HepG2 (cell line): ENCODE measurements at regions not wholly inside any gene's neighbourhood (a gene's known extent, or its start where the extent isn't known, plus 50 kb on each side); places are given as distances from the start of the nearest gene placed in this dataset.

Experiments used
- BCL6 ChIP-seq: IDR thresholded peaks from 2 replicates; pipeline ENCODE4 v1.6.1; 2016; ENCODE audit warnings: missing genetic modification reagents, missing compliant biosample characterization
- ELF3 ChIP-seq: IDR thresholded peaks from 2 replicates; pipeline ENCODE4 v1.6.1; 2016; ENCODE audit warnings: missing genetic modification reagents, missing compliant biosample characterization
- ESRRA ChIP-seq: sonication (generic); formaldehyde crosslinking; IDR thresholded peaks from 2 replicates; pipeline ENCODE4 v1.5.1; 2020; ENCODE audit warnings: mild to moderate bottlenecking, low read depth, missing genetic modification reagents
- HDAC1 ChIP-seq: sonication (generic); formaldehyde crosslinking; IDR thresholded peaks from 2 replicates; pipeline ENCODE4 v1.5.1; 2020; ENCODE audit warnings: mild to moderate bottlenecking, missing genetic modification reagents
- IRX3 ChIP-seq: sonication (generic); formaldehyde crosslinking; IDR thresholded peaks from 2 replicates; pipeline ENCODE4 v1.8.1; 2023; ENCODE audit warnings: mild to moderate bottlenecking, low read depth, missing genetic modification reagents, borderline replicate concordance
- MXI1 ChIP-seq: IDR thresholded peaks from 3 replicates; pipeline ENCODE4 v1.6.1; 2012; ENCODE audit warnings: low read depth, low read length, inconsistent platforms, borderline replicate concordance
- NFKBIZ ChIP-seq: IDR thresholded peaks from 2 replicates; pipeline ENCODE4 v1.6.1; 2018; ENCODE audit warnings: missing genetic modification reagents, missing compliant biosample characterization
- NONO ChIP-seq, 2 experiments: fragments of 450-650 bp in 1 of 2; sonication (generic) in 1 of 2; formaldehyde crosslinking in 1 of 2; IDR thresholded peaks in 1 of 2; conservative IDR thresholded peaks in 1 of 2; 2 replicates each; pipeline versions ENCODE4 v1.6.1 to v1.8.0; 2017 to 2022; ENCODE audit warnings: mild to moderate bottlenecking in 1 of 2, missing genetic modification reagents in 1 of 2, moderate library complexity in 1 of 2
- PATZ1 ChIP-seq: sonication (generic); formaldehyde crosslinking; IDR thresholded peaks from 2 replicates; pipeline ENCODE4 v1.4.0; 2020; ENCODE audit warnings: missing genetic modification reagents
- PHF5A ChIP-seq: IDR thresholded peaks from one replicate; pipeline ENCODE4 v1.6.1; 2018; ENCODE audit warnings: low read depth, missing genetic modification reagents; ENCODE audit not compliant: unreplicated experiment
- ZEB1 ChIP-seq: IDR thresholded peaks from 2 replicates; pipeline ENCODE4 v1.6.1; 2012; ENCODE audit warnings: mild to moderate bottlenecking, low read depth, inconsistent platforms; ENCODE audit not compliant: insufficient replicate concordance
- ZNF230 ChIP-seq: sonication (generic); formaldehyde crosslinking; IDR thresholded peaks from 2 replicates; pipeline ENCODE4 v1.4.0; 2020; ENCODE audit warnings: mild to moderate bottlenecking, missing genetic modification reagents
- ZNF234 ChIP-seq: sonication (generic); formaldehyde crosslinking; conservative IDR thresholded peaks from 2 replicates; pipeline ENCODE4 v1.5.1; 2020; ENCODE audit warnings: mild to moderate bottlenecking, missing genetic modification reagents
- ZNF331 ChIP-seq: sonication (generic); formaldehyde crosslinking; IDR thresholded peaks from 2 replicates; pipeline ENCODE4 v1.4.0; 2020; ENCODE audit warnings: missing genetic modification reagents
- ZNF441 ChIP-seq: sonication (generic); formaldehyde crosslinking; IDR thresholded peaks from 2 replicates; pipeline ENCODE4 v1.7.0; 2021; ENCODE audit warnings: missing genetic modification reagents, borderline replicate concordance
- ZNF549 ChIP-seq: sonication (generic); formaldehyde crosslinking; IDR thresholded peaks from 2 replicates; pipeline ENCODE4 v1.5.0; 2020; ENCODE audit warnings: missing genetic modification reagents
- ZNF552 ChIP-seq: sonication (generic); formaldehyde crosslinking; IDR thresholded peaks from 2 replicates; pipeline ENCODE4 v1.9.0; 2022; ENCODE audit warnings: missing genetic modification reagents, mild to moderate bottlenecking, borderline replicate concordance
- ZNF670 ChIP-seq: sonication (generic); formaldehyde crosslinking; IDR thresholded peaks from 2 replicates; pipeline ENCODE4 v1.8.0; 2022; ENCODE audit warnings: mild to moderate bottlenecking, missing genetic modification reagents, borderline replicate concordance

- TF ChIP-seq NFKBIZ (peak; percentile 55), BCL6 (peak; percentile 61; the same call in 1 of the 2 replicates), PHF5A (CRISPR knock-in tag) (no peak), HDAC1 (CRISPR knock-in tag) (peak; percentile 74), ELF3 (CRISPR knock-in tag) (no peak), ZNF552 (CRISPR knock-in tag) (no peak), NONO (IDR thresholded peaks at IDR 0.05) (no peak), NONO (CRISPR knock-in tag; conservative IDR thresholded peaks at IDR 0.05) (no peak; the same call in 1 of the 2 replicates), ZNF441 (CRISPR knock-in tag) (no peak; the same call in 1 of the 2 replicates), ZEB1 (no peak), ZNF549 (CRISPR knock-in tag) (no peak), ZNF234 (CRISPR knock-in tag) (no peak), ZNF331 (peak; percentile 32; the same call in 1 of the 2 replicates), ZNF230 (no peak; the same call in 1 of the 2 replicates), PATZ1 (CRISPR knock-in tag) (peak; percentile 75), ESRRA (no peak), ZNF670 (CRISPR knock-in tag) (0 out of 2 replicates have a peak, but pooled peaks have one; percentile 12), IRX3 (CRISPR knock-in tag) (no peak; the same call in 1 of the 2 replicates), MXI1 (0 out of 3 replicates have a peak, but pooled peaks have one; percentile 38)
Measured at GRCh38 chr2:8627019-8627691, 54.7 kb upstream of the ID2 start (continued).
